Activated CD4-positive, alpha-beta T cell treated with anti-CD3 and anti-CD28 coated beads for 36 hours (primary cell): ENCODE measurements at regions not wholly inside any gene's neighbourhood (a gene's known extent, or its start where the extent isn't known, plus 50 kb on each side); places are given as distances from the start of the nearest gene placed in this dataset.

Experiments
- ATAC-seq: fragments of 200-7000 bp; cut with Tn5 transposase; one replicate; pipeline ENCODE4 v1.10.0; 2021; ENCODE audit warnings: mild to moderate bottlenecking, moderate library complexity
- CTCF ChIA-PET: fragments of 350-600 bp; sonication (Branson Sonifier 250); formaldehyde crosslinking; loops from one replicate; lab custom pipeline; 2021; ENCODE audit warnings: antibody characterized with exemption; lab: Charles Lee
- POLR2A ChIA-PET: fragments of 350-600 bp; sonication (Branson Sonifier 250); formaldehyde crosslinking; loops from one replicate; lab custom pipeline; 2021; ENCODE audit warnings: antibody characterized with exemption, inconsistent platforms; lab: Charles Lee
- DNase-seq: peaks from one replicate; pipeline ENCODE4 v3.0.0-alpha.2; 2020
- H3K27ac Mint-ChIP-seq: one replicate; pipeline ENCODE4 v1.8.0; 2021; ENCODE audit warnings: mixed read lengths
- H3K27me3 Mint-ChIP-seq: one replicate; pipeline ENCODE4 v1.8.0; 2021; ENCODE audit warnings: mixed read lengths
- H3K36me3 Mint-ChIP-seq: one replicate; pipeline ENCODE4 v1.8.0; 2021; ENCODE audit warnings: low read depth, mixed read lengths
- H3K4me1 Mint-ChIP-seq: one replicate; pipeline ENCODE4 v1.8.0; 2021; ENCODE audit warnings: mixed read lengths
- H3K4me3 Mint-ChIP-seq: one replicate; pipeline ENCODE4 v1.8.0; 2021; ENCODE audit warnings: mild to moderate bottlenecking, moderate library complexity, mixed read lengths
- H3K9me3 Mint-ChIP-seq: one replicate; pipeline ENCODE4 v1.8.0; 2021; ENCODE audit warnings: low read depth, mixed read lengths
- intact Hi-C, 2 experiments: fragments of 100-400 bp; cut with DNase I in 1 of 2; cut with micrococcal nuclease in 1 of 2; formaldehyde crosslinking; loops; one replicate each; pipeline versions ENCODE4 v1.14.2 to v1.15.1; 2022 to 2024; cut with DNase I, micrococcal nuclease

- no peak for DNase-seq
- ChIA-PET CTCF (no interaction called here), POLR2A (no interaction called here)
- Mint-ChIP-seq H3K27me3 (peaks cover 10% of the 10 kb centered on the region), H3K4me3 (no peak overlapping the region), H3K27ac (no peak overlapping the region), H3K36me3 (no peaks in the 10 kb centered on the region), H3K4me1 (no peaks in the 10 kb centered on the region), H3K9me3 (no peaks in the 10 kb centered on the region)
- intact Hi-C loops, result no loop called here
- no peak for ATAC-seq
Observed at GRCh38 chr1:37108596-37109188, 74.4 kb upstream of the GRIK3 start.

- no peak overlapping the region for H3K27ac Mint-ChIP-seq
- H3K27me3 Mint-ChIP-seq, result peaks cover 18% of the 10 kb centered on the region
- no peaks in the 10 kb centered on the region for H3K36me3 Mint-ChIP-seq
- DNase-seq (no peak), ATAC-seq (no peak)
- no peaks in the 10 kb centered on the region for H3K9me3 Mint-ChIP-seq
- ChIA-PET POLR2A (interaction anchor here (0.8 kb wide), 1 partner anchor 312 kb away, joined by 3 read pairs; no protein-coding TSS in a partner anchor), CTCF (no interaction called here)
- H3K4me1 Mint-ChIP-seq, result no peaks in the 10 kb centered on the region
- no peak overlapping the region for H3K4me3 Mint-ChIP-seq
- intact Hi-C loops, result no loop called here
Observed at GRCh38 chr1:37112430-37112829, 78.1 kb upstream of the GRIK3 start.

- ChIA-PET CTCF (no interaction called here), POLR2A (no interaction called here)
- Mint-ChIP-seq H3K27ac (no peak overlapping the region), H3K36me3 (no peaks in the 10 kb centered on the region), H3K4me1 (no peaks in the 10 kb centered on the region), H3K4me3 (no peak overlapping the region), H3K27me3 (peaks cover 16% of the 10 kb centered on the region), H3K9me3 (no peaks in the 10 kb centered on the region)
- DNase-seq, result no peak
- intact Hi-C loops, result no loop called here
- no peak for ATAC-seq
Observed at GRCh38 chr1:37113285-37113997, 79.1 kb upstream of the GRIK3 start.

GRCh38 chr1:37118790-37119189, 84.5 kb upstream of the GRIK3 start:
- ATAC-seq, result no peak
- H3K36me3 Mint-ChIP-seq, result no peaks in the 10 kb centered on the region
- ChIA-PET POLR2A (no interaction called here), CTCF (interaction anchor here (1.3 kb wide), 1 partner anchor 12 kb away, joined by 3 read pairs; no protein-coding TSS in a partner anchor)
- no peak for DNase-seq
- intact Hi-C loops, result no loop called here
- no peak overlapping the region for H3K4me3 Mint-ChIP-seq
- no peaks in the 10 kb centered on the region for H3K4me1 Mint-ChIP-seq
- H3K9me3 Mint-ChIP-seq, result no peaks in the 10 kb centered on the region
- H3K27ac Mint-ChIP-seq, result no peak overlapping the region
- H3K27me3 Mint-ChIP-seq, result peaks cover 12% of the 10 kb centered on the region

DNA sequence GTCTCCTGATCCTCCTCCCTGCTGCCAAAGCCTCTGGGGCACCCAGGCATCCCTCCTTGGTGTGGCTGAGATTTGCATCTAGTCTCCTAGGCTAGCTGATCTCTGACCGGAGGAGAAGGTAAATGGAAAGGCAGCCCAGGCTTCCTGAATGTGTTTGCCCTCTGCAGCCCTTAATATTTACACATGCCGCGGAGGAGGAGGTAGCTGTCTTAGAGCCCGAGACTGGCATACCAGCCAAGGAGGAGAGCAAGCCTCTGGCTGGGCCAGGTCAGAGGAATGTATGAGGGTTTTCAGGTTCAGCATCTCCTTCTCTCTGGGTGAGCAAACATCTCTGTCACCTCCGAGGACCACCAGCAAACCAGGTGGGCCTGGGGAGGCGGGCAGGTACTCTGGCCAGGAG, 86.0 kb upstream of the GRIK3 start:
- intact Hi-C loops, result no loop called here
- Mint-ChIP-seq H3K27me3 (peaks cover 5% of the 10 kb centered on the region), H3K9me3 (no peaks in the 10 kb centered on the region), H3K4me3 (no peak overlapping the region), H3K4me1 (no peaks in the 10 kb centered on the region), H3K36me3 (no peaks in the 10 kb centered on the region), H3K27ac (no peak overlapping the region)
- DNase-seq (no peak), ATAC-seq (no peak)
- ChIA-PET CTCF (no interaction called here), POLR2A (no interaction called here)

DNA sequence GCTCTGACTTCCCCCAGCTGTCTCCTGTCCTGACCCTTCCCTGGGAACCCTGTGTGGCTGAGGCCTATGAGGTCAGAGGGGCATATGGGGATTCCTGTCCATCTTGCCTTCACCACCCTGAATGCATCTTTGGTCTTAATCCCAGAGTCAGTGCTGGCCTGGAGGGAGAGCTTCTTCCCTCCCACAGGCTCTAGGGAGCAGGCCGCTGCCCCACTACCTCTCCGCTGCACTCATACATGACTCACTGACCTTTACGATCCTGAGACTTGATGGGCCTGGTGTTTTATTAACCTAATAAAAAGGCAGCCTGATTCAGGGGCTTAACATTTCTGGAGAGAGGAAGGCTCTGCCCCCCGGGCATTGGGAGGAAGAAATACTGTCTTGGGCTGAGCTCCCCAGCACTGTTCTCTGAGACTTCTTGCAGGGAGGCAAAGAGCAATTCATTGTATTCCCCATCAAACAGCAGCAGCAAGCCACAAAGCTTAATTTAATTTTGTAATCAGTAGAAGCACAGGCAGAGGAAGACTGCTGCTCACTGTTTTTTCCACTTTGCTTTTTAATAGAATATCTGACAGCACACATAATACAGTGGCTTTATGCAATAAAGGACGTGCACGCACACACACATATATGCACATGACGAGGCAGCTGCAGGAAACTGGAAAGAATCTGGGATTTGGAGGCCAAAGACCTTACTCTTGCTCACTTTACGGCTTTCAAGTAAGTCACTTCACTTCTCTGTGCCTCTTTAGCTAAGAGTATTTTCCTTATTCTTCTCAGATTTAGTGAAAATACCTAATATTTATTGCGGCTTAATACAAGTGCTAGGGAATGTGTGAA, 89.2 kb upstream of the GRIK3 start:
- ATAC-seq (no peak), DNase-seq (no peak)
- CTCF ChIA-PET, result no interaction called here
- Mint-ChIP-seq H3K27me3 (peaks cover 7% of the 10 kb centered on the region), H3K27ac (no peak overlapping the region), H3K4me3 (no peak overlapping the region), H3K4me1 (no peaks in the 10 kb centered on the region), H3K9me3 (no peaks in the 10 kb centered on the region), H3K36me3 (no peaks in the 10 kb centered on the region)
- intact Hi-C loops, result no loop called here
- POLR2A ChIA-PET, result no interaction called here

- CTCF ChIA-PET, result no interaction called here
- Mint-ChIP-seq H3K4me3 (no peak overlapping the region), H3K36me3 (no peaks in the 10 kb centered on the region), H3K27ac (no peak overlapping the region), H3K4me1 (no peaks in the 10 kb centered on the region), H3K9me3 (no peaks in the 10 kb centered on the region), H3K27me3 (peaks cover 3% of the 10 kb centered on the region)
- no peak for ATAC-seq
- intact Hi-C loops, result no loop called here
- POLR2A ChIA-PET, result no interaction called here
- no peak for DNase-seq
Observed at GRCh38 chr1:37124501-37124900, 90.2 kb upstream of the GRIK3 start.

DNA sequence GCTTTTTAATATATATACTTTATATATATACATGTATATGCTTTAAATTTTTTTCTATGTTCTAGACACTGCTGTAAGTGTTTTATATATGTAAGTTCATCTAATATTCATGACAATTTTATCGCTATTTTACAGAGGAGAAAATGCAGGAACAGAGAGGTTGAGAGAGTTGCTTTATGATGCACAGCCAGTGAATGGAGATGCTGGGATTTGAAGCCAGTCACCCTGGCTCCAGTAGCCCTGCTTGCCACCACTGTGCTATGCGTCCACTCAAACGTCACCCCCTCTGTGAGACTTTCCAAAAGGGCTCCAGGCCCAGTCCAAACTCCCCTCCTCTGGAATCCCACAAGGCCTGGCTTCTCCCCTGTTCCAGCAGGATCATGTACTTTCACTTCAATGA, 91.0 kb upstream of the GRIK3 start:
- Mint-ChIP-seq H3K9me3 (no peaks in the 10 kb centered on the region), H3K27ac (no peak overlapping the region), H3K4me3 (no peak overlapping the region), H3K27me3 (peaks cover 5% of the 10 kb centered on the region), H3K36me3 (no peaks in the 10 kb centered on the region), H3K4me1 (no peaks in the 10 kb centered on the region)
- CTCF ChIA-PET, result no interaction called here
- POLR2A ChIA-PET, result no interaction called here
- intact Hi-C loops, result no loop called here
- ATAC-seq (no peak), DNase-seq (no peak)

GRCh38 chr1:37127254-37127748, 93.0 kb upstream of the GRIK3 start:
- Mint-ChIP-seq H3K27ac (no peak overlapping the region), H3K4me3 (no peak overlapping the region), H3K36me3 (no peaks in the 10 kb centered on the region), H3K27me3 (peaks cover 5% of the 10 kb centered on the region), H3K4me1 (no peaks in the 10 kb centered on the region), H3K9me3 (no peaks in the 10 kb centered on the region)
- intact Hi-C loops, result no loop called here
- POLR2A ChIA-PET, result no interaction called here
- CTCF ChIA-PET, result no interaction called here
- ATAC-seq (no peak), DNase-seq (no peak)

- CTCF ChIA-PET, result no interaction called here
- Mint-ChIP-seq H3K9me3 (no peaks in the 10 kb centered on the region), H3K4me1 (no peaks in the 10 kb centered on the region)
Observed at GRCh38 chr1:37128091-37128490, 93.8 kb upstream of the GRIK3 start.

GRCh38 chr1:37130221-37130948, 96.1 kb upstream of the GRIK3 start:
- ChIA-PET POLR2A (no interaction called here), CTCF (no interaction called here)
- DNase-seq (no peak), ATAC-seq (no peak)
- Mint-ChIP-seq H3K4me1 (no peaks in the 10 kb centered on the region), H3K4me3 (no peak overlapping the region), H3K27ac (no peak overlapping the region), H3K9me3 (no peaks in the 10 kb centered on the region), H3K36me3 (no peaks in the 10 kb centered on the region), H3K27me3 (peaks cover 15% of the 10 kb centered on the region)
- intact Hi-C loops, result no loop called here

More at GRCh38 chr1:37128091-37128490, 93.8 kb upstream of the GRIK3 start:
- H3K36me3 Mint-ChIP-seq, result no peaks in the 10 kb centered on the region
- POLR2A ChIA-PET, result no interaction called here
- H3K27me3 Mint-ChIP-seq, result peaks cover 5% of the 10 kb centered on the region
- H3K27ac Mint-ChIP-seq, result no peak overlapping the region
- intact Hi-C loops, result no loop called here
- H3K4me3 Mint-ChIP-seq, result no peak overlapping the region
- no peak for ATAC-seq
- DNase-seq, result no peak
